ENCODE measurements at regions not wholly inside any gene's neighbourhood (a gene's known extent, or its start where the extent isn't known, plus 50 kb on each side); places are given as distances from the start of the nearest gene placed in this dataset.

DNA sequence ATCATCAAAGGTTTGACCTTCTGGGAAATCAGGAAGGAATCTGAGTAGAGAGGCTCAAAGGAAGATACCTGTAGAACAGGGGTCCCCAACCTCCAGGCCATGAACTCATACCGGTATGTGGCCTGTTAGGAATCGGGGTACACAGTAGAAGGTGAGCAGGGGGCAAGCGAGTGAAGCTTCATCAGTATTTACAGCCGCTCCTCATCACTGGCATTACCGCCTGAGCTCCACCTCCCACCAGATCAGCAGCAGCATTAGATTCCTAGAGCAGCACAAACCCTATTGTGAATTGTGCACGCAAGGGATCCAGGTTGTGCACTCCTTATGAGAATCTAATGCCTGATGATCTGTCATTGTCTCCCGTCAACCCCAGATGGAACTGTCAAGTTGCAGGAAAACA, 158.5 kb upstream of the CACNA2D1 start:
- TF ChIP-seq HOXA7 (CRISPR knock-in tag; IDR thresholded peaks at IDR 0.05; ENCODE audit: borderline replicate concordance) = no peak
- TF ChIP-seq, protein P1, sequence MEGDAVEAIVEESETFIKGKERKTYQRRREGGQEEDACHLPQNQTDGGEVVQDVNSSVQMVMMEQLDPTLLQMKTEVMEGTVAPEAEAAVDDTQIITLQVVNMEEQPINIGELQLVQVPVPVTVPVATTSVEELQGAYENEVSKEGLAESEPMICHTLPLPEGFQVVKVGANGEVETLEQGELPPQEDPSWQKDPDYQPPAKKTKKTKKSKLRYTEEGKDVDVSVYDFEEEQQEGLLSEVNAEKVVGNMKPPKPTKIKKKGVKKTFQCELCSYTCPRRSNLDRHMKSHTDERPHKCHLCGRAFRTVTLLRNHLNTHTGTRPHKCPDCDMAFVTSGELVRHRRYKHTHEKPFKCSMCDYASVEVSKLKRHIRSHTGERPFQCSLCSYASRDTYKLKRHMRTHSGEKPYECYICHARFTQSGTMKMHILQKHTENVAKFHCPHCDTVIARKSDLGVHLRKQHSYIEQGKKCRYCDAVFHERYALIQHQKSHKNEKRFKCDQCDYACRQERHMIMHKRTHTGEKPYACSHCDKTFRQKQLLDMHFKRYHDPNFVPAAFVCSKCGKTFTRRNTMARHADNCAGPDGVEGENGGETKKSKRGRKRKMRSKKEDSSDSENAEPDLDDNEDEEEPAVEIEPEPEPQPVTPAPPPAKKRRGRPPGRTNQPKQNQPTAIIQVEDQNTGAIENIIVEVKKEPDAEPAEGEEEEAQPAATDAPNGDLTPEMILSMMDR (tag by site-specific recombination; IDR thresholded peaks at IDR 0.05) = no peak

All from HEK293 (cell line).